Endothelial cell of umbilical vein (primary cell): ENCODE measurements at regions not wholly inside any gene's neighbourhood (a gene's known extent, or its start where the extent isn't known, plus 50 kb on each side); places are given as distances from the start of the nearest gene placed in this dataset.

Experiments used
- BruUV-seq: library from RNA; stranded (reverse); fragments of 400-500 nt; replicated peaks from 2 replicates; lab custom pipeline; 2021; lab: Mats Ljungman, UMichigan
- CTCF ChIA-PET: fragments of 300-600, 350-600 bp; sonication (Branson Sonifier 250); formaldehyde crosslinking; loops from one replicate; lab custom pipeline; 2021; ENCODE audit warnings: antibody characterized with exemption, inconsistent platforms; lab: Charles Lee
- POLR2A ChIA-PET: fragments of 300-600, 350-600 bp; sonication (Branson Sonifier 250); formaldehyde crosslinking; loops from one replicate; lab custom pipeline; 2021; ENCODE audit warnings: antibody characterized with exemption, inconsistent platforms; lab: Charles Lee
- DNase-seq: peaks from one replicate; pipeline ENCODE4 v3.0.0-alpha.2; 2011; ENCODE audit warnings: low read depth, low spot score
- FAIRE-seq: peaks from 2 replicates; lab custom pipeline; 2011; peaks lifted over from hg19 to GRCh38; lab: Jason Lieb, UNC
- H2AFZ ChIP-seq: 2 replicates; pipeline ENCODE4 v1.6.0; 2012; ENCODE audit warnings: low read depth, low read length, control low read depth, inconsistent platforms
- H3K27ac ChIP-seq: 2 replicates; pipeline ENCODE4 v1.5.1; 2011; ENCODE audit warnings: low read depth, mild to moderate bottlenecking, control low read depth, low read length, moderate library complexity; ENCODE audit not compliant: insufficient read depth
- H3K27me3 ChIP-seq, 2 experiments: 2 replicates each; pipeline versions ENCODE4 v1.6.0 to v1.6.1; 2011; ENCODE audit warnings: low read length in 2 of 2, mixed read lengths in 1 of 2; ENCODE audit not compliant: control insufficient read depth in 2 of 2, insufficient read depth in 2 of 2
- H3K36me3 ChIP-seq, 2 experiments: 2 replicates in 1 of 2; 3 replicates in 1 of 2; pipeline ENCODE4 v1.5.1; 2011; ENCODE audit warnings: low read length in 2 of 2, mild to moderate bottlenecking in 1 of 2, moderate library complexity in 1 of 2; ENCODE audit not compliant: control insufficient read depth in 2 of 2, insufficient read depth in 2 of 2; ENCODE audit errors: extremely low read depth in 1 of 2
- H3K4me1 ChIP-seq: 3 replicates; pipeline ENCODE4 v1.5.1; 2011; ENCODE audit warnings: mild to moderate bottlenecking, low read length; ENCODE audit not compliant: control insufficient read depth, insufficient read depth; ENCODE audit errors: extremely low read depth
- H3K4me2 ChIP-seq: 2 replicates; pipeline ENCODE4 v1.6.1; 2011; ENCODE audit warnings: low read length, control low read depth, mixed read lengths; ENCODE audit not compliant: insufficient read depth
- H3K4me3 ChIP-seq, 3 experiments: fragments of 200-600 bp in 1 of 3; sonication (generic), shearing (Covaris generic) in 1 of 3; replicated peaks in 1 of 3; 2 replicates each; pipeline ENCODE4 v1.5.1; 2011 to 2016; ENCODE audit warnings: control low read depth in 3 of 3, low read length in 3 of 3, mild to moderate bottlenecking in 2 of 3, inconsistent platforms in 1 of 3, low read depth in 1 of 3, moderate library complexity in 1 of 3; ENCODE audit not compliant: insufficient read depth in 1 of 3
- H3K79me2 ChIP-seq: 2 replicates; pipeline ENCODE4 v1.6.0; 2012; ENCODE audit warnings: low read length, inconsistent platforms; ENCODE audit not compliant: control insufficient read depth, insufficient read depth
- H3K9ac ChIP-seq: replicated peaks from 2 replicates; pipeline ENCODE3; 2011; ENCODE audit warnings: low read length, control low read depth; ENCODE audit not compliant: insufficient read depth; ENCODE audit errors: extremely low read depth
- H3K9me1 ChIP-seq: replicated peaks from 3 replicates; pipeline ENCODE4 v1.6.0; 2011; ENCODE audit warnings: mild to moderate bottlenecking, low read length; ENCODE audit not compliant: control insufficient read depth, insufficient read depth; ENCODE audit errors: extremely low read depth
- H3K9me3 ChIP-seq: replicated peaks from 2 replicates; pipeline ENCODE4 v1.5.1; 2012; ENCODE audit warnings: low read length, inconsistent platforms; ENCODE audit not compliant: control insufficient read depth, insufficient read depth
- H4K20me1 ChIP-seq: replicated peaks from 2 replicates; pipeline ENCODE3; 2011; ENCODE audit warnings: mild to moderate bottlenecking, low read length; ENCODE audit not compliant: control insufficient read depth, insufficient read depth; ENCODE audit errors: extremely low read depth
- EZH2 ChIP-seq: IDR thresholded peaks from 2 replicates; pipeline ENCODE4 v1.6.1; 2012; ENCODE audit warnings: borderline replicate concordance, low read depth, mild to moderate bottlenecking, moderate library complexity, low read length, inconsistent platforms; ENCODE audit not compliant: severe bottlenecking
- FOS ChIP-seq: IDR thresholded peaks from 2 replicates; pipeline ENCODE4 v1.6.1; 2011; ENCODE audit warnings: mild to moderate bottlenecking, low read length, moderate library complexity, borderline replicate concordance; ENCODE audit not compliant: insufficient read depth
- GATA2 ChIP-seq: IDR thresholded peaks from 2 replicates; pipeline ENCODE4 v1.7.0; 2011; ENCODE audit warnings: low read depth, mild to moderate bottlenecking, moderate library complexity, mixed read lengths, low read length; ENCODE audit not compliant: insufficient read length, insufficient read depth
- JUN ChIP-seq: IDR thresholded peaks from 2 replicates; pipeline ENCODE4 v1.6.1; 2011; ENCODE audit warnings: borderline replicate concordance, low read depth; ENCODE audit not compliant: insufficient read length, insufficient read depth
- MAX ChIP-seq: IDR thresholded peaks from 2 replicates; pipeline ENCODE4 v1.6.1; 2011; ENCODE audit not compliant: insufficient read depth, insufficient read length
- MYC ChIP-seq: IDR thresholded peaks from one replicate; pipeline ENCODE4 v1.6.1; 2011; ENCODE audit warnings: mild to moderate bottlenecking, low read depth, low read length
- POLR2A ChIP-seq: IDR thresholded peaks from 2 replicates; pipeline ENCODE4 v1.6.1; 2012; ENCODE audit warnings: low read depth, mild to moderate bottlenecking, control low read depth, low read length
- POLR2AphosphoS5 ChIP-seq: IDR thresholded peaks from 2 replicates; pipeline ENCODE4 v1.6.1; 2012; ENCODE audit warnings: low read depth, mild to moderate bottlenecking, control low read depth, low read length, moderate library complexity; ENCODE audit not compliant: insufficient read depth
- dilution Hi-C: fragments of 300-500 bp; cut with MboI; formaldehyde crosslinking; loops from one replicate; pipeline ENCODE4 v1.15.0; 2019; ENCODE audit warnings: low sequenced_read_pairs; ENCODE audit not compliant: extremely low pct_ligation_motif_present
- intact Hi-C: fragments of 100-400 bp; cut with micrococcal nuclease; formaldehyde crosslinking; loops from one replicate; pipeline ENCODE4 v1.10.0; 2022
- TF ChIP-seq, protein P1 (sequence below), 2 donors: IDR thresholded peaks; 1 replicate in 1 of 2; 2 replicates in 1 of 2; pipeline ENCODE4 v1.5.1; 2011; ENCODE audit warnings: low read length in 2 of 2, mild to moderate bottlenecking in 2 of 2, moderate library complexity in 2 of 2, control low read depth in 1 of 2, inconsistent platforms in 1 of 2, low read depth in 1 of 2; ENCODE audit not compliant: insufficient read depth in 1 of 2; ENCODE audit errors: extremely low read depth in 1 of 2

- DNase-seq (no peak), FAIRE-seq (no peak)
- dilution Hi-C loops (no loop called here), intact Hi-C loops (no loop called here)
- Histone ChIP-seq H3K79me2 (no peaks in the 10 kb centered on the region), H3K9ac (no peak overlapping the region), H2AFZ (no peak overlapping the region), H3K4me1 (no peaks in the 10 kb centered on the region), H3K9me1 (no peaks in the 10 kb centered on the region), H3K27me3 (no peaks in the 10 kb centered on the region), H3K4me3 (no peak overlapping the region), H4K20me1 (no peaks in the 10 kb centered on the region), H3K9me3 (no peaks in the 10 kb centered on the region), H3K4me2 (no peak overlapping the region), H3K36me3 (no peaks in the 10 kb centered on the region), H3K27ac (no peak overlapping the region)
- ChIA-PET POLR2A (no interaction called here), CTCF (no interaction called here)
- BruUV-seq, result no TSS peak
- no peak for TF ChIP-seq POLR2A
- TF ChIP-seq MAX, result no peak
- no peak for TF ChIP-seq FOS
- TF ChIP-seq JUN, result no peak
- TF ChIP-seq MYC, result no peak
- no peak for TF ChIP-seq GATA2
- TF ChIP-seq, protein P1, sequence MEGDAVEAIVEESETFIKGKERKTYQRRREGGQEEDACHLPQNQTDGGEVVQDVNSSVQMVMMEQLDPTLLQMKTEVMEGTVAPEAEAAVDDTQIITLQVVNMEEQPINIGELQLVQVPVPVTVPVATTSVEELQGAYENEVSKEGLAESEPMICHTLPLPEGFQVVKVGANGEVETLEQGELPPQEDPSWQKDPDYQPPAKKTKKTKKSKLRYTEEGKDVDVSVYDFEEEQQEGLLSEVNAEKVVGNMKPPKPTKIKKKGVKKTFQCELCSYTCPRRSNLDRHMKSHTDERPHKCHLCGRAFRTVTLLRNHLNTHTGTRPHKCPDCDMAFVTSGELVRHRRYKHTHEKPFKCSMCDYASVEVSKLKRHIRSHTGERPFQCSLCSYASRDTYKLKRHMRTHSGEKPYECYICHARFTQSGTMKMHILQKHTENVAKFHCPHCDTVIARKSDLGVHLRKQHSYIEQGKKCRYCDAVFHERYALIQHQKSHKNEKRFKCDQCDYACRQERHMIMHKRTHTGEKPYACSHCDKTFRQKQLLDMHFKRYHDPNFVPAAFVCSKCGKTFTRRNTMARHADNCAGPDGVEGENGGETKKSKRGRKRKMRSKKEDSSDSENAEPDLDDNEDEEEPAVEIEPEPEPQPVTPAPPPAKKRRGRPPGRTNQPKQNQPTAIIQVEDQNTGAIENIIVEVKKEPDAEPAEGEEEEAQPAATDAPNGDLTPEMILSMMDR (IDR thresholded peaks at IDR 0.05; ENCODE audit: extremely low read depth in 1 of 2, insufficient read depth in 1 of 2, low read depth in 1 of 2, low read length in 2 of 2), result no peak
- no peak for TF ChIP-seq EZH2
- TF ChIP-seq POLR2AphosphoS5, result no peak
Measured at GRCh38 chr5:87535706-87536105, 123.0 kb upstream of the CCNH start.
